ENCODE measurements at regions not wholly inside any gene's neighbourhood (a gene's known extent, or its start where the extent isn't known, plus 50 kb on each side); places are given as distances from the start of the nearest gene placed in this dataset.
A peak's percentile ranks its signal among the peaks of the same experiment; 100 is the strongest.
"Not testable (repeated sequence)": the region's sequence is repeated elsewhere in the genome, so short reads cannot be mapped to it uniquely, and the experiment has no call there.

DNA sequence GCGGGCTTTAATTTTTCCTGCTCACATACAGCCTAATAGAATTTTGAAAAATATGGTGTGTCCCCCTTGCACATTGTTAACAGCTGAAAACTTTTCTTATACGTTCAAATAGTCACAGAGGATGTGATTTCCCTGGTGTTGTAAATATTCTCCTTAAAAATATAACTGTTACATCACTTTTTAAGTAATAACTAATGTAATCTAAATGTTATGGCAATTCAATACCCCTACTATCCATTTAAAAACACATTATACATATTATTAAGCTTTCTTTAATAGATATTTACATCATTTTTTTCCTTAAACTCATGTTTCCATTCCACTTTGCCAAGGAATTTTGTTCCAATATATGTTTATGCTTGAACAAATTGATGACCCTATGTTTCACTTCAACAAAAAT is 85.5 kb upstream of the S1PR1 start:
- no peak for DNase-seq

DNA sequence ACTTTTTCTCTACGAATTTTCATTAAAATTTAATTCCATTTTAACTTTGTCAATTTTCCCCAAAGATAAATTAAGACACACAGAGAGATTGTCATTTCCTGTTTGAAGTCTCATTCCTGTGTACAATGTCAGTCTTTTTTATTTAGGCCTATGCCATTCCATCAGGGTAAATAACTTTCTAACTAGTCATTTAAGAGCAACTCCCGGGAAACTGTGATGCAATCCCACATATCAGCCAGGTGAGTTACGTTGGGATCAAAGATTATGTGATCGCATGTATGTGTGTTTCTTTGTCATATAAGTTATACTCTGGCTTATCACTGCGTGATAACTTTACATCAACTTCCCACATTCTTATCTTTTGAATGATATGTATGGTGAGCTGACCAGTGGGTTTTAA is 86.1 kb upstream of the S1PR1 start:
- DNase-seq: no peak

DNA sequence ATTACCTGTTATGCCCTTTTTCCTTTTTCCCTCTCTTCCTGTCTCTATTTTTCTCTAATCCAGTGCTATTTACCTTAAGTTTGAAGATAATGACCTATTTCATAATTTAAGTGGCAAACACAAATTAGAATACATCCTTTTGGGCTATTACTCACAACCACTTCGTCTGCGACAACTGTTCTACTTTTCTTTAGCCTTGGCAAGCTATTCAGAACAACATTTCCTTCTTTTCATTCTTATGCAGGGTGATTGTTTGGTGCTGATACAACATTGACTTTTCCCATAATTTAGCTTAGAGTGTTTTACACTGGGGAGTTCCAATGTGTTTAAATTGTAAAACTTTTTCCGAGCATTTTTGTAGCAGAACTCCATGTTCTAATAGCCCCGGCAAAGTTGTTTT is 86.6 kb upstream of the S1PR1 start:
- DNase-seq: no peak

DNA sequence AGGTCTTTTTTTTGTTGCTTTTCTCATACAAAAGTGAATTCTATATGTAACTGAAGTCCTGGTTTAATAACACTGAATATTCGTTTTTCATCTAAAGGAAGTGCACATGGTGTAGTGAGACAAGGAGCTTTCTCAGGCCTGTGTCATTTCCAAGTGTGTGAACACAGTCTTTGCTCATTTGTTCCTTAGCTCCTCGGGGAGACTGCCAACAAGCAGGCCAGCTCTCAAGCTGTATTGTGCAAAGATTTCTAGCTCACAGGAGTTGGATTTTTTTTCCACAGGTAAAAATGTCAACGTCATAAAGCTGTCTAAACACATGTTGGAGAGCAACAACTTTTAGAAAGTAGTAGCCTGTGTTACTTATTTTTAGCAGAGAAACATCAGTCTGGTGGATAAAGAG is 87.8 kb upstream of the S1PR1 start:
- no peak for DNase-seq

DNA sequence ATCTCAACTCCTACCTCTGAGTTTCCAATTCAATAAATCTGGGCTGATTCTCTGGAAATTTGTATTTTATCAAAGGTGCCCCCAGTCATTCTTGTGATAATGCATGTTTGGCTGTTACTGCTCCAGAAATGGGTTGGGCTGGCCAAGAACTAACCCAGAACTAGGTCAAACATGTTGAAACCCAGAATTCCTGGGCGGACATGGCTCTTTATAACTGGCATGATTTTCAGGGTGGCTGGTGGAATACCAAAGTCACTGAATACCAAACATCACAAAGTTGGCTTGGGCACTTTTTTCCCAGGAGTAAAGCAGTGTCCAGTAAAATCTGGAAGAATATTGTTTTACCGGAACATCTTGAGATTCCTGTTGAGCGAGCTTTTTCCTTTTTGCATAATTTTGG is 89.4 kb upstream of the S1PR1 start:
- no peak for DNase-seq

DNA sequence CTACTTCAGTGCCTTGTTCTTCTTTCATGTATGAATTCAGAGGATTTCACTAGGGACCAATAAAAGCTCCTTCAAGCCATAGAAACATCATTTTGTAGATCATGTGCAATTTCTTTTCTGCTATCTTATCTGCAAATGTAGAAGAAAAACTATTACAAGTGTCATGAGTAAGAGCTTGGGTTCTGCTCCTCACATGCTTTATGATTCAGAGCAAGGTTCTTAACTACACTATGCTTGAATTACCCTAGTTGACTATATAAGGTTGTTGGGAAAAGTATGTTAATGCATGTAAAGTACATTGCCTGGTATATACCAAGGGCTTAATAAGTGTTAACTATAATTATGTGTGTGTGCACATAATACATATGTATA is 91.4 kb upstream of the S1PR1 start:
- DNase-seq: no peak

DNA sequence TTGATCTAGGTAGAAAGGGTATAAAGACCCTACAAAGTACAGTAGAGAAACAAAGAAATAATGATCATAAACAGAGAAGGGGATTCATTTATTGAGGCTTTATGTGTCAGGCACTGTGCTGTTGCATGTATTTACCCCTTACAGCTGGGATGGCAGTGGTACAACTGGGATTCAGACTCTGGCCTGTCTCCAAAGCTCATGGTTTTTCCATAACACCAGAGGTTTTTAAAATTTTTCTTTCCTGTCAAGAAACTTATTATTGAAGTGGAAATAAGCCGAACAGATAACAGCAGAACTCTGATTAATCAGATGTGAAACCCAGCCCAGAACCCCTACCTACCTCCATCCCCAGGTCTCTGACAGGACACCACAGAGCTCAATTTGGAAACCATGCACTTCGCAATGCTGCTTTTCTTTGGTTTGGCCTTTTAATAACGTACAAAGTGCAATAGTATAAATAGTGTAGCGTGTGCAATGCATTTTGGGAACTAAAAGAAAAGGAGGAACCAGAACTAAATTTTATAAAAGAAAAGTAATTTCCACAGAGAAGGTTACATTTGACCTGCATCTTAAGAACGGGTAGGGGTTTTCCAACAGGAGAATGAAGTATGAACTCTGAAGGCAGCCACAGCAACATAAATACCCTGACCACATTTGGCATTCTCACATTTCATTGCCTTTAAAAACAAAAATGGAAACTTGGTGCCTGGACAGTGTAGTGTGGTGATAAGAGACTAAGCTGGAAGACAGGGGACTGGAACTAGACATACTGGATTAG is 92.0 kb upstream of the S1PR1 start:
- no peak for DNase-seq

DNA sequence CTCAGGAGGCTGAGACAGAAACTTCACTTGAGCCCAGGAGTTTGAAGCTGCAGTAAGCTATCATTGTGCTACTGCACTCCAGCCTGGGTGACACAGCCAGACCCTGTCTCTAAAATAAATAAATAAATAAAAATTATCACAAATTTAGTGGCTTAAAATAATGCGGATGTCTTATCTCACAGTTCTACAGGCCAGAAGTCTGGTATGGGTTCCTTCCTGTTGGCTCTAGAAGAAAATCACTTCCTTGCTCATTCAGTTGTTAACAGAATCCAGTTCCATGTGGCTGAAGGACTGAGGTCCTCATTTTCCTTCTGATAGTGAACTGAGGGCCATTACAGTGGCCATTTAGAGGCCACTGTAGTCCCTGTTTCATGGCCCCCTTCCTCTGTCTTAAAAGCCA is 94.6 kb upstream of the S1PR1 start:
- no peak for DNase-seq

DNA sequence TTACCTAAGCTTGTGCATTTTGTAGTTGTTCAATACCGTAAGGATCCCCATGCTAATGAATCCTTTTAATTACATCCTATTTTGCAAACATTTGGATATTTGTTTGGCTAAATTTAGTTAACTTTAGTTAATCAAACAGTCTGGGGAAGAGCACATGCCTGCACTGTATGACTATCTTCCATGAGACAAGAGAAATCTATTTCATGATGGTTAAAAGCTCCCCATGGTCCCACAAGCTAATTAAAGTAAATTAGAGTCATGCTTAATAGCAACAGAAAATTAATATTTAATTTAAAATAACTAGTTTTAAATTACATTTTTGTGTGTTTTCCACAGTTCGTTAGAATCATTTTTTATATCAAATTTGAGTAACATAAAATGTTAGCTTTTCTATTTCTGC is 95.4 kb upstream of the S1PR1 start:
- DNase-seq: no peak

DNA sequence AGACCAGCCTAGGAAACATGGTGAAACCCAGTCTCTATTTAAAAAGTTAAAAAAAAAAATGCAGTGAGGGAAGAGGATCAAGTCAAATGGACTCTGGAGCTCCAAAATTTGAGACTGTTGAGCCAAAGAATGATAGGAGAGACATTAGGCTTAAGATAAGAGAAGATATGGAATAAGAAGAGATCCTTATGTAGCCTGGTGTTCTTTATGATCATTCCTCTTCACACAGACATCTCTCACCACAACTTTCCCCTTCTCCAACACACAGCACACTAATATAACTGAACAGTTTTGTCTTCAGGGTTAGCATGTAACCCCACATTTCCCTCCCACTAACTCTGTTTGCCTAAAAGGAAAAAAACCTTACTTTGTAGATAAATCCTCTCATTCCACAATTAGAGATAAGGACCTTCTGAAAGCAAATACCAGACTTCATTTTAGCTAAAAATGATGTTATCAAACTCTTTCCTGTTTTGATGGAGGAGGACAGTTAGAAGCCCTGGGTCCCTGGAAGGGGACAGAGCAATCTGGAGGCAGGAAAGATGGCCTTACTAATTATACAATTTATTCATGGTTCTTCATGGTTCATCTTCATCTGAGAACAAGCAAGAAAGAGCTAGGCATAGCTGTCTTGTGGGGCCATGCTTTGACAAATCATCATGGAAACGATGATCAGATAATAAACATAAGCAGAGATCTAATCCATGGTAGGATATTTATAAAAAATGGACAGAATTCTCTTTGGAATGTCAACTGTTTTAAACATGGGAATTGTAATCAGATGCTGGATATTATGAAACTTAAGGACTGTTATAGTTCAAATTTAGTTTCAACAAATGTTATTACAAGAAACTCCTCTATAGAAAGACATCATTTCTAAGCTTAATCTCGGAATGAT is 96.7 kb upstream of the S1PR1 start:
- no peak for DNase-seq

DNA sequence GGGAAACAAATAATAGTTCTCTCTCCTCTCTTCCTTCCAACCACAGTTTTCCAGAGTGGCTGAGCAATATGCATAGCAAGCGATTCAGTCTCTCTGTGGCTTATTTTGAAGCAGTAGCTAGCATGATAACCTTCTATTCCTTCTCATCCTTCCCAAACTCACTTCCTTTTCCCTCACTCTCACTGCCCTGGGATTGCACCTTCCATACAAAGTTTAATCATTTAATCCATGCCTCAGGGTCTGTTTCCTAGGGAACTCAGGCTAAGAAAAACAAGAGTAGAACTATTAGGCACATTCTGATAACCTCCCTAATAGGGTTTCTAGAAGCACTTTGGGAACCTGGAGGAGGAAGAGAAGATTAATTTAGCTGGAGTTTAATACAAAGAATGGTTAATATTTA is 97.7 kb upstream of the S1PR1 start:
- no peak for DNase-seq

DNA sequence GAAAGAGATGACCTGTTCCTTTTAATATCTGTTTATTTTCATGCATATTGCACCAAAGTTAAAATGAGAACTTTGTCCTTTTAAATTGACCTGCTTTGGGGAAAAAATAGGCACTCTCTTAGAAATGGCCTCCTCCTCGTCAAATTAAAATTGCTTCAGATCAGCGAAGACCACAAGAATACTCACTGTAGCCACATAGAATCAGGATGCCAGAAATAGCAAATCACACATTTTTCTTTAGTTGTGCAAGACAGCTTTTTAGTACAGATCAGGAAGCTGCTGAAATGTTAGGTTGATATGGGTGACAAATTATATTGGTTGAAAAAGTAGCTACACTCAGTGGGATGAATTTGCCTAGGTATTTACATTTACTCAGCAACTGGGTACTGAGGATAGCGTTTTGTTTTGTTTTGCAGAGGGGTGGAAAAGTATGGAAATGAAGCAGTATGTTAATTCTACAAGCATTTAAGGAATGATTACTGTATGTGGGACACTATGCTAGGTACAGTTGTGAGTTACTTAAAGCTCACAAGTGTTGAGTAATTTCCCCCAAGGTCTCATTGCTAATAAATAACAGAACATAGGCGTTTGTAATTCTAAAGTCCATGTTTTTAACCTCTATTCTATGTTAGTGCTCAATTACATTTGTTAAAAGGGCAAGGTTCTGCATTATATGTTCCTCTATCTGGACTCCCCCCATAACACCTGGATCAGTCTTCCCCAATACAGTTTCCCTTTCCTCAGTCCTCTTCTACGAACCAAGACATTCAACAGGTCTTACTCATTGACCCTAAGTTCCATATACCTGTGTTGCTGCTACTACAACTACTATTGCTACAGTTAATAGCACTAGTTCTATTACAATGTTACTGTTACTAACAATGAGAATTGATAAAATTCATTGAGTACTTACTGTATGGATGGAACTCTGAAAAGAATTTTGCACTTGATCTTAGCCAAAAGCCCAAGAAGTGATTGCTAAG is 99.4 kb upstream of the S1PR1 start:
- peak in 1 of 5 donors; percentile 64 for DNase-seq

DNA sequence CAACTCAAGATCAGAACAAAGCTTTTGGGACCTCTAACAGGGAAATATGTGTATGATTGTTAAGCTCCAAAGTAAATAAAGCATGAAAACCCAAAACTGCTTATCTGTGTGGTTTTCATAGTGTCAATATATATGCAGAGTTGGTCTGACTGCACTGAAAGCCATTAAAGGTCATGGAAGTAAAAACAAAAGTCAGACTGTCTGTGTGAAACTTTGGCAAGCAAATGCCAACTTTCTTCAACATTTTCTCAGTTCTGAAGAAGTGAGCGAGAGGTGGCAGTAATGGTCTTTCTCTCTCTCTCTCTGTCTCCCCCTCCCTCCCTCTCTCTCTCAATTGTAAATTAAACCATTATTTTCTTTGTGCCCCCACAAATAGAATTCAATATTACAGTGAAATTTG is 100.1 kb upstream of the S1PR1 start:
- peak in 1 of 5 donors; percentile 77 for DNase-seq

DNA sequence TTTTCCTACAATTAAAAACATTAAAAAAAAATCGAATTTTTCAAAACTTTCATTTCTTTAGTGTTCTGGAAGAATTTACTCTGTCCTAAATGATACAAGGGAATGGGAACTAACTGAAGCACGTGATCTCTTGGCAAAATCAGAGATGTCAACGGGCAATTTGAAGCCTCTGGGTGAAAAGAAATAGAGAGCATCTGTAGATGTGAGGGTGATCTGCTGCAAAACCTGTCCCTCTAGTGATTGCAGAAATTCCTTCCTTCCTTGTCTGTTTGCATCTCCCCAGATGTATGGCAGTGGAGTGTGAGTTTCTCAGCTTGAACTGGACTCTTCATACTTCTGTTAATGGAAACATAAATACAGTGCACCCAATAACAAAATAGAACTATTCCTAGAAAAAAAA is 100.5 kb upstream of the S1PR1 start:
- no peak for DNase-seq

DNA sequence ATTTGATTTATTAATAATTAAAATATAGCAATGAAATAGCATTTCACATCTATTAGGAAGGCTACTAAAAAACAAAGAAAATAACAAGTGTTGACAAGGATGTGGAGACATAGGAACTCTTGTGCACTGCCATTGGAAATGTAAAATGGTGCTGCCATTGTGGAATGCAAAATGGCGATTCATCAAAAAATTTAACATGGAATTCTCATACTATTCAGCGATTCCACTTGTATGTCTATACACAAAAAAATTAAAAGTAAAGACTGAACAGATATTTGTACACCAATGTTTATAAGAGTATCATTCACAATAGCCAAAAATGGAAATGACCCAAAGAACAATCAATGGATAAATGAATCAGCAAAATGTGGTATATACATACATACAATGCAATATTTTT is 101.3 kb upstream of the S1PR1 start:
- no peak for DNase-seq

DNA sequence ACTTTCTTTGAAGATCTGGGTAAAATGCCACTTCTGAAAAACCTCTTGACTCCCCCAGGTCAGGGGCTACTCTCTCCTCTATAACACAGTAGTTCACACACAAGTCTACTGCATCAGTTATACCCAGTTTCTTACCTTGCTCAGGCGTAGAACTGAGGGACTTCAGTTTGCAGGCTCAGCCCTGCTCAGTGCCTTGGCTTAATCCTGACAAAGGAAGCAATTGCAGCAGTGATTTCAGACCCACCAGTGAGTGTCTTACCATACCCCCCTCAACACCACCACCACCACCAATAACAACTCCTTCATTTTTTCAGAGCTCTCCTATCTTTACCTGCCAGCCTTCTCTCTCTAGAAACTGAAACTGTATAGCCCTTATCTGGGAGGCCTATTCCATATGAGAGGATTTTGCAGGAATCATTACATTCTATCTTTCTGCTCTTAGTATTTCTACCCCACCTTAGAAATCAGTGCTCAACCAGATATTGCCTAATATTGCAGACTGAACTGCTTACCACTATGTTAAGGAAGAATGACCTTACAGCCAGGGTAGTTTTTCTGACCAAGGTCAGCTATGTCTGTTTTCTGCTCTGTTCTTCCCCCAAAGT is 105.5 kb upstream of the S1PR1 start:
- no peak for DNase-seq

DNA sequence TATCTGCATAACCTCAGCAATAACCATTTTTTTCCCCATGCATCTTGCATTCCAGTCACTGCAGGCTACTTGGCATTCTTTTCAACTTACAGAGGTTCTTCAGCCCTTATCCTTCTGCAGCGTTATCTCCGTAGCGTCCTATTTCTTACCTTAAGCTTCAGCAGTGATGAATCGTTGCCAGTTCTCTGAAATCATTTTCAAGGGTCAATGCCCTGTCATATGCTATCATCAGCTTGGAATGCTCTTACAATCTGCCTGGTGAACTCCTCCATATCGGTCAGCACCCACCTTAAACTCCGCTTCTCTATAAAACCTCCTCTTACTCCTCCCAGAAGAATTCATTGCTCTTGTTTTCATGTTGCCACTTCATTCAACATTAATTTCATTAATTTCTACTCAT is 105.1 kb upstream of the DPH5 start:
- no peak for DNase-seq

DNA sequence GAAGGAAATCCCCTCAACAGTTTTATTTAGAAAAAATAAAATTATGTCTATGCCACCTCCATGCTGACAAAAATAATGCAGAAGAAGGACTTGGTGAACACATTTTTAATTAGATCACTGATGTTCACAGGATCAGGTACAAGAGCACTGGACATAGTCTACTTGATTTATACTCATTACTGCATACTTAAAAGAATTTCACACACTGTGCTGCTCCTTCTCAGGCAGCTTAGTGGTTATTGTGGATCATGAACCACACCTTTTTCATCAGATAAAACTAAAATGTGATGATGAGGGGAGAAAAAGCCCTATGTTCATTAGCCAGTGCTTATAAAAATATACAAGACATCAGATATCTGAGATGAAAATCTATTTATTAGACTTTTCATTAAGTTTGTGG is 103.3 kb upstream of the DPH5 start:
- no peak for DNase-seq

DNA sequence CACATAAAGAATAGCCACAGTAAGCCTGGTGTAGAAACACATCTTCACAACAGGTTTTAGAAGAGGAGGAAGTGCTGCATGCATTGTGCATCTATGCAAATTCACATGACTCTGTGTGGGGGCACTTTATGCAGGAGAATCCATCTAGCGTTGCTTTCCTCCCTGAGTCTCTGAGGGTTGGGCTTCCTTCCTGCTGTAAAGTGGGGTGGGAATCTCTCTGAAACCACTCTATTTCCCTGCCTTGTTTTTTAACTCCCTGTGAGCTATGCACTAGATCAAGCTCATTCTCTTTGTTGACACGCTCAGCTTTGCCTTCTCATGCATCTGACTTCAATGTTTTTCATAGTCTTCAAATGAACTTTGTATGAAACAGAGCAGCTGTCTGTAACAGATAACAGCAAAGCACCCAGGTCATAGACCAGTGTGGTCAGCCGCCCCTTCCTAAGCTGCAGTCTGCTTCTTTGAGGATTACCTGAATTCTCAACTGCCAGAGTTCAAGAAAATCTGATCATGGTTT is 102.7 kb upstream of the DPH5 start:
- peak in 1 of 5 donors; percentile 34 for DNase-seq

DNA sequence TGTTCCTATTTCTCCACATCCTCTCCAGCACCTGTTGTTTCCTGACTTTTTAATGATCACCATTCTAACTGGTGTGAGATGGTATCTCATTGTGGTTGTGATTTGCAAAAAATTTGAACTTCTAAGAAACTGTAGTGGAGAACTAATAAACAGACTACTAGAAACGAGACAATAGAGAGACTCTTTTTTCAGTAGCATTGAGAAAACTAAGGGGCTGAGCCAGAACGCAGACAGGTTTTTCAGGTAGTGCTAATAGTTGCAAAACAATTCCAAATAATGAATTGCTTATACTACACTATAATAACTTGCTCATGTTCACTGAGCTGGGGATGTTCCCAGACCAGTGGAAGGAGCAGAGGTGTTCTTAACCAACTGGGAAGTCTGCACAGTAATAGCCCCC is 98.8 kb upstream of the DPH5 start:
- DNase-seq: no peak

DNA sequence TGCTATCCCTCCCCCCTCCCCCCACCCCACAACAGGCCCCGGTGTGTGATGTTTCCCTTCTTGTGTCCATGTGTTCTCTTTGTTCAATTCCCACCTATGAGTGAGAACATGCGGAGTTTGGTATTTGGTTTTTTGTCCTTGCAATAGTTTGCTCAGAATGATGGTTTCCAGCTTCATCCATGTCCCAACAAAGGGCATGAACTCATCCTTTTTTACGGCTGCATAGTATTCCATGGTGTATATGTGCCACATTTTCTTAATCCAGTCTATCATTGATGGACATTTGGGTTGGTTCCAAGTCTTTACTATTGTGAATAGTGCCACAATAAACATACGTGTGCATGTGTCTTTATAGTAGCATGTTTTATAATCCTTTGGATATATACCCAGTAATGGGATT is 98.3 kb upstream of the DPH5 start:
- not testable (repeated sequence) for DNase-seq

DNA sequence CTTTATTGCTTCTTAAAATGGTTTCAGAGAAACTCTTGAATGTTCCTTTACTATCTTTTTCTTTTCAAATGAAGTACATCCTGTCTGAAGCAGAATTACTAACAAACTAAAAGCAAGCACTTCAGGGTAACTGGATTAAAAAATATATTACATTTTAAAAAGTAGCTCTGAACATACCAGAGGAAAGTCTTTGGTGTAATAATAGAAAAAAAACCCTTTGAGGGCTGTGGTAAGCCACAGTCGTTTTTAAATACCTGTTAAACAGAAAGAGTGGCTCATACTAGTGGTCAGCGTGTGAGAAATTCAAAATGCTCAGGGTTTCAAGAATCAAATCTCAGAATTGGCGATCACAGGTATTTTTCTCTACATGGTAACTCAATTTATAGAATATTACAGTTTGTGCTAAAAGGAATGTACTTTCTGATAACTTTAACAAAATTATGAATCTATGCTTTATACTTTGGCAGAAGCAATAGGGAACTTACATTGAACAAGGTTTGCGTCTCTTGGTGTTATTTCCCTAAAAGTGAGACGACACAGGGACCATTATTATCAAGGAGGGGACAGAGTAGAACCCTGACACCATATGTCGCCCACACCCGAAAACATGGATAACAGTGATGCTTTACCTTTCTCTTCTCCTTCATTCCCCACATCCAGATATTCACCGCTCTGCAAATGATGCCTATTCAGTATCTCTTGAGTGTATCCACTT is 97.0 kb upstream of the DPH5 start:
- DNase-seq: peak in 2 of 5 donors; percentile 14 to 60

All from T-helper 1 cell (primary cell).